ENCODE measurements at regions not wholly inside any gene's neighbourhood (a gene's known extent, or its start where the extent isn't known, plus 50 kb on each side); places are given as distances from the start of the nearest gene placed in this dataset.

DNA sequence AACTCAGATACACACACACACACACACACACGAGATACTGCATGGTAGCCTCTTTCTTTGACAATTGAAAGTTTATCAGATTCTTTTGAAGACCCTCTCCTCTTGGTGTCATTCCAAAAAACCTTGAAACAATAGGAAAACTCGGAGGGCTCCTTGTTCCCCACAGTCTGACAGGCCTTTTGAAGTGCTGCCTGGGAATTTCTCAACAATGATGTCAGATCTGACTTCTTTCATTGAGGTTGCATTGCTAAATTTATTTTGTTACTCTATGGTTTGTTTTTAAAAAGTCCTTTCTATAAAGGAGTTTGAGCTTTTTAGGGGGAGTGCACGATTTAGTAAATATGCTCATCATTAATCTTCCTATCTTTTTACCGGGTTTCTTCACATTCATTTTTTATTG lies 583.9 kb downstream of the SEMA5A start:
- ChIA-PET RAD21 (ENCODE audit: low non-redundant PET in 1 of 2, low total read pairs in 2 of 2, uncharacterized antibody in 2 of 2, unreplicated experiment in 2 of 2) (no interaction called here), POLR2A (no interaction called here), CTCF (no interaction called here)
- H3K27me3 ChIP-seq (ENCODE audit: insufficient read depth, low read length): no peaks in the 10 kb centered on the region
- H3K4me3 ChIP-seq (replicated peaks in 1 of 2; ENCODE audit: low read depth in 1 of 2, low read length in 2 of 2): no peak overlapping the region
- TF ChIP-seq, protein P1, sequence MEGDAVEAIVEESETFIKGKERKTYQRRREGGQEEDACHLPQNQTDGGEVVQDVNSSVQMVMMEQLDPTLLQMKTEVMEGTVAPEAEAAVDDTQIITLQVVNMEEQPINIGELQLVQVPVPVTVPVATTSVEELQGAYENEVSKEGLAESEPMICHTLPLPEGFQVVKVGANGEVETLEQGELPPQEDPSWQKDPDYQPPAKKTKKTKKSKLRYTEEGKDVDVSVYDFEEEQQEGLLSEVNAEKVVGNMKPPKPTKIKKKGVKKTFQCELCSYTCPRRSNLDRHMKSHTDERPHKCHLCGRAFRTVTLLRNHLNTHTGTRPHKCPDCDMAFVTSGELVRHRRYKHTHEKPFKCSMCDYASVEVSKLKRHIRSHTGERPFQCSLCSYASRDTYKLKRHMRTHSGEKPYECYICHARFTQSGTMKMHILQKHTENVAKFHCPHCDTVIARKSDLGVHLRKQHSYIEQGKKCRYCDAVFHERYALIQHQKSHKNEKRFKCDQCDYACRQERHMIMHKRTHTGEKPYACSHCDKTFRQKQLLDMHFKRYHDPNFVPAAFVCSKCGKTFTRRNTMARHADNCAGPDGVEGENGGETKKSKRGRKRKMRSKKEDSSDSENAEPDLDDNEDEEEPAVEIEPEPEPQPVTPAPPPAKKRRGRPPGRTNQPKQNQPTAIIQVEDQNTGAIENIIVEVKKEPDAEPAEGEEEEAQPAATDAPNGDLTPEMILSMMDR (IDR thresholded peaks at IDR 0.05 in 2 of 3, conservative IDR thresholded peaks at IDR 0.05 in 1 of 3; ENCODE audit: borderline replicate concordance in 1 of 3, insufficient read depth in 1 of 3, low read depth in 2 of 3, low read length in 2 of 3): no peak
- TF ChIP-seq ELF1 (IDR thresholded peaks at IDR 0.05; ENCODE audit: borderline replicate concordance, low read depth): no peak
- TF ChIP-seq EGR1 (IDR thresholded peaks at IDR 0.05; ENCODE audit: low read depth): no peak
- TF ChIP-seq CBX3 (IDR thresholded peaks at IDR 0.05; ENCODE audit: low read depth): no peak
- no peak for TF ChIP-seq EZH2 (IDR thresholded peaks at IDR 0.05)
- TF ChIP-seq, protein P2, sequence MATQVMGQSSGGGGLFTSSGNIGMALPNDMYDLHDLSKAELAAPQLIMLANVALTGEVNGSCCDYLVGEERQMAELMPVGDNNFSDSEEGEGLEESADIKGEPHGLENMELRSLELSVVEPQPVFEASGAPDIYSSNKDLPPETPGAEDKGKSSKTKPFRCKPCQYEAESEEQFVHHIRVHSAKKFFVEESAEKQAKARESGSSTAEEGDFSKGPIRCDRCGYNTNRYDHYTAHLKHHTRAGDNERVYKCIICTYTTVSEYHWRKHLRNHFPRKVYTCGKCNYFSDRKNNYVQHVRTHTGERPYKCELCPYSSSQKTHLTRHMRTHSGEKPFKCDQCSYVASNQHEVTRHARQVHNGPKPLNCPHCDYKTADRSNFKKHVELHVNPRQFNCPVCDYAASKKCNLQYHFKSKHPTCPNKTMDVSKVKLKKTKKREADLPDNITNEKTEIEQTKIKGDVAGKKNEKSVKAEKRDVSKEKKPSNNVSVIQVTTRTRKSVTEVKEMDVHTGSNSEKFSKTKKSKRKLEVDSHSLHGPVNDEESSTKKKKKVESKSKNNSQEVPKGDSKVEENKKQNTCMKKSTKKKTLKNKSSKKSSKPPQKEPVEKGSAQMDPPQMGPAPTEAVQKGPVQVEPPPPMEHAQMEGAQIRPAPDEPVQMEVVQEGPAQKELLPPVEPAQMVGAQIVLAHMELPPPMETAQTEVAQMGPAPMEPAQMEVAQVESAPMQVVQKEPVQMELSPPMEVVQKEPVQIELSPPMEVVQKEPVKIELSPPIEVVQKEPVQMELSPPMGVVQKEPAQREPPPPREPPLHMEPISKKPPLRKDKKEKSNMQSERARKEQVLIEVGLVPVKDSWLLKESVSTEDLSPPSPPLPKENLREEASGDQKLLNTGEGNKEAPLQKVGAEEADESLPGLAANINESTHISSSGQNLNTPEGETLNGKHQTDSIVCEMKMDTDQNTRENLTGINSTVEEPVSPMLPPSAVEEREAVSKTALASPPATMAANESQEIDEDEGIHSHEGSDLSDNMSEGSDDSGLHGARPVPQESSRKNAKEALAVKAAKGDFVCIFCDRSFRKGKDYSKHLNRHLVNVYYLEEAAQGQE (IDR thresholded peaks at IDR 0.05; ENCODE audit: low read depth): no peak
- TF ChIP-seq, protein P3, sequence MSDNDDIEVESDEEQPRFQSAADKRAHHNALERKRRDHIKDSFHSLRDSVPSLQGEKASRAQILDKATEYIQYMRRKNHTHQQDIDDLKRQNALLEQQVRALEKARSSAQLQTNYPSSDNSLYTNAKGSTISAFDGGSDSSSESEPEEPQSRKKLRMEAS (IDR thresholded peaks at IDR 0.05): no peak
- TF ChIP-seq EZH2phosphoT487 (IDR thresholded peaks at IDR 0.05; ENCODE audit: borderline replicate concordance): no peak
- TF ChIP-seq, protein P4, sequence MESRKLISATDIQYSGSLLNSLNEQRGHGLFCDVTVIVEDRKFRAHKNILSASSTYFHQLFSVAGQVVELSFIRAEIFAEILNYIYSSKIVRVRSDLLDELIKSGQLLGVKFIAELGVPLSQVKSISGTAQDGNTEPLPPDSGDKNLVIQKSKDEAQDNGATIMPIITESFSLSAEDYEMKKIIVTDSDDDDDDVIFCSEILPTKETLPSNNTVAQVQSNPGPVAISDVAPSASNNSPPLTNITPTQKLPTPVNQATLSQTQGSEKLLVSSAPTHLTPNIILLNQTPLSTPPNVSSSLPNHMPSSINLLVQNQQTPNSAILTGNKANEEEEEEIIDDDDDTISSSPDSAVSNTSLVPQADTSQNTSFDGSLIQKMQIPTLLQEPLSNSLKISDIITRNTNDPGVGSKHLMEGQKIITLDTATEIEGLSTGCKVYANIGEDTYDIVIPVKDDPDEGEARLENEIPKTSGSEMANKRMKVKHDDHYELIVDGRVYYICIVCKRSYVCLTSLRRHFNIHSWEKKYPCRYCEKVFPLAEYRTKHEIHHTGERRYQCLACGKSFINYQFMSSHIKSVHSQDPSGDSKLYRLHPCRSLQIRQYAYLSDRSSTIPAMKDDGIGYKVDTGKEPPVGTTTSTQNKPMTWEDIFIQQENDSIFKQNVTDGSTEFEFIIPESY (IDR thresholded peaks at IDR 0.05; ENCODE audit: extremely low read depth, insufficient replicate concordance, low read length): no peak
- no peak for TF ChIP-seq JUND (IDR thresholded peaks at IDR 0.05)
- no peak for TF ChIP-seq SRF (IDR thresholded peaks at IDR 0.05; ENCODE audit: low read depth)
- TF ChIP-seq TCF7L2 (IDR thresholded peaks at IDR 0.05; ENCODE audit: borderline replicate concordance, extremely low read depth, insufficient read depth, insufficient read length): no peak
- TF ChIP-seq SP1 (IDR thresholded peaks at IDR 0.05; ENCODE audit: low read depth): no peak
- no peak for TF ChIP-seq SIN3A (IDR thresholded peaks at IDR 0.05; ENCODE audit: low read depth)
- TF ChIP-seq CEBPB (IDR thresholded peaks at IDR 0.05; ENCODE audit: low read depth): no peak
- no peak for TF ChIP-seq RAD21 (IDR thresholded peaks at IDR 0.05; ENCODE audit: low read depth)
- TF ChIP-seq YY1 (IDR thresholded peaks at IDR 0.05; ENCODE audit: extremely low read depth, insufficient replicate concordance, low read depth, low read length): no peak
- no peak for TF ChIP-seq ZFX (IDR thresholded peaks at IDR 0.05)
- TF ChIP-seq FOSL1 (IDR thresholded peaks at IDR 0.05; ENCODE audit: low read depth): no peak
- no TSS peak for BruUV-seq (replicated peaks)
- H3K9me2 ChIP-seq (ENCODE audit: insufficient read depth): no peaks in the 10 kb centered on the region
- no peak for DNase-seq (ENCODE audit: low read depth, low spot score)
- no peak overlapping the region for H3K9ac ChIP-seq (ENCODE audit: low read length)
- intact Hi-C loops (cut with micrococcal nuclease): no loop called here
- no peak overlapping the region for H3K4me2 ChIP-seq (ENCODE audit: low read length)
- no peak overlapping the region for H2AFZ ChIP-seq (ENCODE audit: low read depth, low read length, poor library complexity, severe bottlenecking)
- H3K4me1 ChIP-seq (ENCODE audit: control insufficient read depth in 1 of 2, insufficient read depth in 2 of 2, low read length in 2 of 2): no peaks in the 10 kb centered on the region
- no peak for ATAC-seq
- no peaks in the 10 kb centered on the region for H3K36me3 ChIP-seq (ENCODE audit: control insufficient read depth in 1 of 2, insufficient read depth in 2 of 2, low read length in 2 of 2)
- H3K27ac ChIP-seq (ENCODE audit: low read depth, low read length): no peak overlapping the region
- peaks cover 17 to 20% of the 10 kb centered on the region in 2 experiments; a peak in 2 of 4 replicates for H3K9me3 ChIP-seq (ENCODE audit: control insufficient read depth in 1 of 2, insufficient read depth in 1 of 2, low read depth in 1 of 2, low read length in 2 of 2)
- H3K79me2 ChIP-seq (ENCODE audit: insufficient read depth, low read length): no peaks in the 10 kb centered on the region
- H4K20me1 ChIP-seq (ENCODE audit: insufficient read depth): no peaks in the 10 kb centered on the region
